ENCODE measurements at regions not wholly inside any gene's neighbourhood (a gene's known extent, or its start where the extent isn't known, plus 50 kb on each side); places are given as distances from the start of the nearest gene placed in this dataset.

- TF ChIP-seq MXI1 (IDR thresholded peaks at IDR 0.05; ENCODE audit: borderline replicate concordance, low read depth, low read length) (no peak), FOS (IDR thresholded peaks at IDR 0.05; ENCODE audit: low read depth, low read length) (no peak), MAFK (IDR thresholded peaks at IDR 0.05; ENCODE audit: low read depth, low read length) (no peak), RFX5 (IDR thresholded peaks at IDR 0.05; ENCODE audit: low read depth, low read length) (no peak), BHLHE40 (IDR thresholded peaks at IDR 0.05; ENCODE audit: low read depth, low read length) (no peak), CEBPB (IDR thresholded peaks at IDR 0.05; ENCODE audit: low read depth, low read length) (no peak), RAD21 (IDR thresholded peaks at IDR 0.05; ENCODE audit: low read length) (no peak), CHD1 (IDR thresholded peaks at IDR 0.05; ENCODE audit: low read depth, low read length) (no peak), POLR2A (IDR thresholded peaks at IDR 0.05; ENCODE audit: low read depth, low read length) (no peak), RCOR1 (IDR thresholded peaks at IDR 0.05; ENCODE audit: insufficient replicate concordance, low read length) (no peak), NFE2L2 (IDR thresholded peaks at IDR 0.05; ENCODE audit: low read depth, low read length) (no peak), SMC3 (IDR thresholded peaks at IDR 0.05; ENCODE audit: low read depth, low read length) (no peak), ELK1 (IDR thresholded peaks at IDR 0.05; ENCODE audit: borderline replicate concordance, low read depth, low read length) (no peak), USF2 (IDR thresholded peaks at IDR 0.05; ENCODE audit: low read depth, low read length) (no peak; the same call in 1 of the 2 replicates)
- TF ChIP-seq, protein P1, sequence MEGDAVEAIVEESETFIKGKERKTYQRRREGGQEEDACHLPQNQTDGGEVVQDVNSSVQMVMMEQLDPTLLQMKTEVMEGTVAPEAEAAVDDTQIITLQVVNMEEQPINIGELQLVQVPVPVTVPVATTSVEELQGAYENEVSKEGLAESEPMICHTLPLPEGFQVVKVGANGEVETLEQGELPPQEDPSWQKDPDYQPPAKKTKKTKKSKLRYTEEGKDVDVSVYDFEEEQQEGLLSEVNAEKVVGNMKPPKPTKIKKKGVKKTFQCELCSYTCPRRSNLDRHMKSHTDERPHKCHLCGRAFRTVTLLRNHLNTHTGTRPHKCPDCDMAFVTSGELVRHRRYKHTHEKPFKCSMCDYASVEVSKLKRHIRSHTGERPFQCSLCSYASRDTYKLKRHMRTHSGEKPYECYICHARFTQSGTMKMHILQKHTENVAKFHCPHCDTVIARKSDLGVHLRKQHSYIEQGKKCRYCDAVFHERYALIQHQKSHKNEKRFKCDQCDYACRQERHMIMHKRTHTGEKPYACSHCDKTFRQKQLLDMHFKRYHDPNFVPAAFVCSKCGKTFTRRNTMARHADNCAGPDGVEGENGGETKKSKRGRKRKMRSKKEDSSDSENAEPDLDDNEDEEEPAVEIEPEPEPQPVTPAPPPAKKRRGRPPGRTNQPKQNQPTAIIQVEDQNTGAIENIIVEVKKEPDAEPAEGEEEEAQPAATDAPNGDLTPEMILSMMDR (conservative IDR thresholded peaks at IDR 0.05; ENCODE audit: low read depth, low read length), result no peak
- POLR2A ChIA-PET (ENCODE audit: unreplicated experiment), result no interaction called here
- dilution Hi-C loops (cut with HindIII; ENCODE audit: low sequenced_read_pairs, unreplicated experiment), result no loop called here
Measured at GRCh38 chr9:30478684-30479083, 1905.8 kb upstream of the ACO1 start.

More at GRCh38 chr9:30478684-30479083, 1905.8 kb upstream of the ACO1 start:
- Histone ChIP-seq H2AK9ac (replicated peaks; ENCODE audit: low read depth, low read length, poor library complexity) (no peak overlapping the region), H3K27ac (ENCODE audit: insufficient read depth, low read length) (no peak overlapping the region), H4K5ac (ENCODE audit: low read depth, low read length) (no peak overlapping the region), H3K9ac (ENCODE audit: low read depth, low read length) (no peak overlapping the region), H4K20me1 (ENCODE audit: insufficient read depth, low read length) (no peaks in the 10 kb centered on the region), H3K79me1 (ENCODE audit: low read depth in 1 of 2, low read length in 2 of 2) (no peaks in the 10 kb centered on the region), H3K14ac (replicated peaks; ENCODE audit: low read depth, low read length) (no peak overlapping the region), H2BK20ac (ENCODE audit: low read depth, low read length) (no peak overlapping the region), H3K36me3 (ENCODE audit: control insufficient read depth, insufficient read depth, low read length) (no peaks in the 10 kb centered on the region), H3K27me3 (ENCODE audit: control insufficient read depth, insufficient read depth, low read length) (no peaks in the 10 kb centered on the region), H3K56ac (ENCODE audit: extremely low read depth, insufficient read depth, low read length) (no peak overlapping the region), H3K4me2 (ENCODE audit: low read depth, low read length) (no peak overlapping the region), H2BK15ac (ENCODE audit: low read depth, low read length) (no peak overlapping the region), H3K9me3 (ENCODE audit: control insufficient read depth, insufficient read depth, low read length) (peaks cover 3% of the 10 kb centered on the region), H2AK5ac (ENCODE audit: low read depth, low read length) (no peak overlapping the region), H4K8ac (ENCODE audit: low read depth in 2 of 2, low read length in 2 of 2) (no peak overlapping the region), H2BK5ac (ENCODE audit: low read depth, low read length, poor library complexity, severe bottlenecking) (no peak overlapping the region), H3K9me1 (ENCODE audit: insufficient read depth, low read length) (no peaks in the 10 kb centered on the region), H3K4me1 (ENCODE audit: control insufficient read depth, insufficient read depth, low read length) (no peaks in the 10 kb centered on the region), H3K4ac (ENCODE audit: low read depth, low read length) (no peak overlapping the region), H4K91ac (ENCODE audit: insufficient read depth, low read depth, low read length) (no peak overlapping the region), H3K18ac (ENCODE audit: low read depth, low read length) (no peak overlapping the region), H3K4me3 (ENCODE audit: insufficient read depth, low read depth, low read length) (no peak overlapping the region), H3K23ac (ENCODE audit: low read depth, low read length) (no peak overlapping the region), H2AFZ (replicated peaks; ENCODE audit: low read length, poor library complexity) (no peak overlapping the region), H2BK120ac (ENCODE audit: low read depth, low read length) (no peak overlapping the region)
- BruUV-seq (replicated peaks), result no TSS peak
- no CpG with 5 or more reads among the region's 1 CpG for WGBS, 2 experiments (ENCODE audit: extremely low coverage in 2 of 2, insufficient read length in 1 of 2)
- no peak for ATAC-seq (ENCODE audit: low read depth)
- intact Hi-C loops (cut with micrococcal nuclease) (no loop called here), in situ Hi-C loops (cut with MboI; ENCODE audit: low sequenced_read_pairs) (no loop called here)
- DNase-seq, result no peak
- CTCF ChIA-PET, result no interaction called here
